GM10248 (cell line): ENCODE measurements at regions not wholly inside any gene's neighbourhood (a gene's known extent, or its start where the extent isn't known, plus 50 kb on each side); places are given as distances from the start of the nearest gene placed in this dataset.

Experiments used
- CTCF ChIA-PET: fragments of 300-600 bp; sonication (Branson Sonifier 250); formaldehyde crosslinking; extraction: SDS; loops from one replicate; lab custom pipeline; 2021; ENCODE audit warnings: antibody characterized with exemption; lab: Yijun Ruan, JAX
- POLR2A ChIA-PET: fragments of 350-650 bp; sonication (Branson Sonifier 250); formaldehyde crosslinking; extraction: SDS; loops from one replicate; lab custom pipeline; 2020; ENCODE audit warnings: antibody characterized with exemption; lab: Yijun Ruan, JAX
- DNase-seq: peaks from one replicate; pipeline ENCODE4 v3.0.0; 2012; ENCODE audit errors: extremely low spot score
- CTCF ChIP-seq: IDR thresholded peaks from 2 replicates; pipeline ENCODE4 v1.5.1; 2012; ENCODE audit warnings: mild to moderate bottlenecking, low read depth; ENCODE audit errors: extremely low read depth, missing control alignments, control extremely low read depth

- no peak for DNase-seq
- TF ChIP-seq CTCF = no peak
- ChIA-PET CTCF (no interaction called here), POLR2A (no interaction called here)
Measured at GRCh38 chr12:115670869-115671268, 606.6 kb downstream of the MED13L start.

DNA sequence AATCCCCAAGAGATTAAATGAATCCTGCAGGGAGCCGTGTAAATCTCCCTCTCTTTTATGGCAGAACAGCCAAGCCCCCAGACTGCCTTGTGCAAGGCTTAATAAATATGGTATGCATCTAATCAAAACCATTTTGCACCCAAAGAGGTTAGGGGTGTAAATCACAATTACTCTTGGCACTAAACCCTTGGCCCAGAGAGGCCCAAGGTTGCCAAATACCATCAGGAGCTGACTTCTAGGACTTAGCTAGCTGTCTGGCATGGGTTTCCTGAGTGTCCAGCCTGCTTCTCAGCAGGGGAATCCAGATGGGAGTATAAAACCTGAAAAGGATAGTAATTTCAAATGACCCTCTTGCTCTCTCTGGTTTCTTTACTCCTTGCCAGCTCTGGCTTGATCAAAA lies 610.4 kb downstream of the MED13L start:
- DNase-seq = no peak
- ChIA-PET CTCF (no interaction called here), POLR2A (no interaction called here)
- TF ChIP-seq CTCF = no peak

GRCh38 chr12:115666168-115666567 lies 611.3 kb downstream of the MED13L start:
- TF ChIP-seq CTCF = no peak
- POLR2A ChIA-PET = no interaction called here
- CTCF ChIA-PET = no interaction called here
- DNase-seq = no peak

- ChIA-PET CTCF (no interaction called here), POLR2A (no interaction called here)
- DNase-seq = no peak
- no peak for TF ChIP-seq CTCF
Measured at GRCh38 chr12:115661112-115661511, 616.4 kb downstream of the MED13L start.

DNA sequence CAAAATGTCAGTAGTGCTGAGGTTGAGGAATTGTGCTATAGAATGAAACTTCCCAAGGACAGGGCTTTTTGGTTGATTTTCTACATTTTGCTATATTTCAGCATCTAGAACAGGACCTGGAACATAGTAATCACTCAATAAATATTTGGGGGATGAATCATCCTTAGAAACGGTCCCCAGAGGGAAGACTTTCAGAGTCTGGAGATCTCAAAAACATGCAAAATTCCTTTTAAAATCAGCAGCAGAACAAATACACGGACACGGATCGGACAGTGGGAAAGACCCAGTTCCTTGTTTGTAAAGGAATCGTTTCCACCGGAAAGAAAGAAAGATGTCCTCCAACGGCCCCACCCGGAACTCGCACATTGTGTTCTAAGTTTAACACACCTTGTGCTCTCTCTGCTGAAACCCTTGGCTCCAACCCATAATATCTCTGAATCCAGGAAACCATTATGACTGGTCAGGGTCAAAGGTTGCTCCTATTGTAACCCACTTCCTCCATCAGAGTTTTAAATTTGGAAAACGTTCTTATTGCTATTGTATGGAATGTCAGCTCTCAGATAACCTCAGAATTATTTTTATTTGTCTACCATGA lies 617.2 kb downstream of the MED13L start:
- POLR2A ChIA-PET = no interaction called here
- TF ChIP-seq CTCF = no peak
- no peak for DNase-seq
- CTCF ChIA-PET = no interaction called here

DNA sequence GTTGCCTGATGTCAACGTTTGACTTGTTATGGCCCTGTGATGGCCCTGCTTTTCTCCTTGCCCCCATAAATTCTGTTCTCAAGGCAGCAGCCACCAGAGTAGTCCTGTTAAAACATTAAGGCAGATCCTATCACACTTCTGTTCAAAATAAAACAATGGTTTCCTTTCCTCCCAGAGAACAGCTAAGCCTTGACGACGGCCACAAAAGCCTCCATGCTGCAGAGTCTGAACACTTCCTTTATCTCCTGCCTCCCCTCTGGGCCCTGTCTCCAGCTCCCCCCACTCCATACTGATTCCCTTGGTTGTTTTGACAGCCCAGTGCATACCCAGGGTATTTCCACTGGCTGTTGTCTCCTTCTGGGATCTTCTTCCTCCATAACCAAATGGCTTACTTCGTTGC lies 618.1 kb downstream of the MED13L start:
- DNase-seq = no peak
- CTCF ChIA-PET = no interaction called here
- POLR2A ChIA-PET = no interaction called here
- no peak for TF ChIP-seq CTCF
